HCT116 (cell line): ENCODE measurements at regions not wholly inside any gene's neighbourhood (a gene's known extent, or its start where the extent isn't known, plus 50 kb on each side); places are given as distances from the start of the nearest gene placed in this dataset.

ENCODE experiments used
- ATAC-seq: fragments of 200-7000 bp; cut with Tn5 transposase; 2 replicates; pipeline ENCODE4 v1.9.1; 2020; ENCODE audit warnings: mild to moderate bottlenecking, moderate library complexity
- BruUV-seq: library from RNA; stranded (reverse); fragments of 400-500 nt; replicated peaks from 2 replicates; lab custom pipeline; 2021; lab: Mats Ljungman, UMichigan
- CTCF ChIA-PET: fragments of 300-600 bp; sonication (Branson Sonifier 250); formaldehyde crosslinking; loops from one replicate; lab custom pipeline; 2021; ENCODE audit warnings: antibody characterized with exemption; lab: Charles Lee
- POLR2A ChIA-PET: fragments of 300-600, 350-600 bp; sonication (Branson Sonifier 250); formaldehyde crosslinking; loops from one replicate; lab custom pipeline; 2021; ENCODE audit warnings: antibody characterized with exemption; lab: Charles Lee
- RAD21 ChIA-PET, 2 experiments: fragments of 300-600 bp; sonication (Branson Sonifier 250); formaldehyde crosslinking; loops; one replicate each; lab custom pipeline; 2023; ENCODE audit warnings: low total read pairs in 2 of 2; ENCODE audit not compliant: uncharacterized antibody in 2 of 2, unreplicated experiment in 2 of 2, low non-redundant PET in 1 of 2; lab: Charles Lee
- DNase-seq: peaks from one replicate; pipeline ENCODE4 v3.0.0-alpha.2; 2010; ENCODE audit warnings: low read depth, low spot score
- H2AFZ ChIP-seq: fragments of 200-600 bp; shearing (Covaris generic), sonication (generic); 2 replicates; pipeline ENCODE4 v1.6.1; 2017; ENCODE audit warnings: low read depth, mixed run types, mixed read lengths, antibody characterized with exemption, low read length; ENCODE audit not compliant: poor library complexity, severe bottlenecking
- H3K27ac ChIP-seq: 2 replicates; pipeline ENCODE4 v1.5.1; 2012; ENCODE audit warnings: low read depth, low read length
- H3K27me3 ChIP-seq: fragments of 200-600 bp; sonication (generic); 2 replicates; pipeline ENCODE4 v1.6.1; 2016; ENCODE audit warnings: mixed run types, low read length, mixed read lengths; ENCODE audit not compliant: insufficient read depth
- H3K36me3 ChIP-seq, 2 experiments: fragments of 200-500 bp in 1 of 2; fragments of 200-600 bp in 1 of 2; sonication (Bioruptor generic) in 1 of 2; sonication (generic) in 1 of 2; 2 replicates each; pipeline versions ENCODE4 v1.5.1 to v1.6.1; 2014 to 2016; ENCODE audit warnings: low read length in 2 of 2, inconsistent platforms in 1 of 2, mixed read lengths in 1 of 2, mixed run types in 1 of 2; ENCODE audit not compliant: insufficient read depth in 2 of 2, control insufficient read depth in 1 of 2
- H3K4me1 ChIP-seq, 2 experiments: fragments of 200-600 bp in 1 of 2; sonication (generic) in 1 of 2; 2 replicates each; pipeline versions ENCODE4 v1.5.1 to v1.6.1; 2012 to 2017; ENCODE audit warnings: low read length in 2 of 2, inconsistent platforms in 1 of 2, mild to moderate bottlenecking in 1 of 2, mixed read lengths in 1 of 2, mixed run types in 1 of 2, moderate library complexity in 1 of 2; ENCODE audit not compliant: insufficient read depth in 2 of 2, control insufficient read depth in 1 of 2
- H3K4me2 ChIP-seq: fragments of 200-600 bp; sonication (generic); 2 replicates; pipeline ENCODE4 v1.6.1; 2017; ENCODE audit warnings: mixed run types, low read length, mixed read lengths
- H3K4me3 ChIP-seq, 2 experiments: fragments of 200-600 bp in 1 of 2; sonication (generic) in 1 of 2; replicated peaks in 1 of 2; 2 replicates each; pipeline ENCODE4 v1.5.1; 2011 to 2016; ENCODE audit warnings: low read length in 2 of 2, control low read depth in 1 of 2, low read depth in 1 of 2, mild to moderate bottlenecking in 1 of 2, mixed read lengths in 1 of 2, mixed run types in 1 of 2
- H3K79me2 ChIP-seq: fragments of 200-600 bp; sonication (generic); 2 replicates; pipeline ENCODE4 v1.6.1; 2017; ENCODE audit warnings: mild to moderate bottlenecking, mixed run types, low read length, moderate library complexity, mixed read lengths; ENCODE audit not compliant: insufficient read depth
- H3K9ac ChIP-seq: fragments of 200-600 bp; sonication (generic); 2 replicates; pipeline ENCODE4 v1.6.1; 2016; ENCODE audit warnings: low read length, mixed read lengths
- H3K9me2 ChIP-seq: fragments of 200-600 bp; sonication (generic), shearing (Covaris generic); 2 replicates; pipeline ENCODE4 v1.6.1; 2017; ENCODE audit warnings: mixed run types, mild to moderate bottlenecking, moderate library complexity; ENCODE audit not compliant: insufficient read depth
- H3K9me3 ChIP-seq, 2 experiments: fragments of 200-500 bp in 1 of 2; fragments of 200-600 bp in 1 of 2; sonication (Bioruptor generic) in 1 of 2; sonication (generic) in 1 of 2; 2 replicates each; pipeline ENCODE4 v1.6.1; 2014 to 2017; ENCODE audit warnings: low read length in 2 of 2, mixed read lengths in 2 of 2, inconsistent platforms in 1 of 2, low read depth in 1 of 2, mild to moderate bottlenecking in 1 of 2, mixed run types in 1 of 2, moderate library complexity in 1 of 2; ENCODE audit not compliant: control insufficient read depth in 1 of 2, insufficient read depth in 1 of 2
- H4K20me1 ChIP-seq: fragments of 200-600 bp; sonication (generic), shearing (Covaris generic); 2 replicates; pipeline ENCODE4 v1.6.1; 2017; ENCODE audit warnings: mixed run types, mild to moderate bottlenecking, moderate library complexity; ENCODE audit not compliant: insufficient read depth
- CBX3 ChIP-seq: IDR thresholded peaks from 2 replicates; pipeline ENCODE4 v1.6.1; 2012; ENCODE audit warnings: low read depth
- CEBPB ChIP-seq: IDR thresholded peaks from 2 replicates; pipeline ENCODE4 v1.6.1; 2012; ENCODE audit warnings: low read depth
- EGR1 ChIP-seq: IDR thresholded peaks from 2 replicates; pipeline ENCODE4 v1.6.1; 2012; ENCODE audit warnings: low read depth
- ELF1 ChIP-seq: IDR thresholded peaks from 2 replicates; pipeline ENCODE4 v1.6.1; 2012; ENCODE audit warnings: low read depth, borderline replicate concordance
- EZH2 ChIP-seq: fragments of 200-600 bp; sonication (generic); IDR thresholded peaks from 2 replicates; pipeline ENCODE4 v1.6.1; 2017; ENCODE audit warnings: antibody characterized with exemption, mixed run types
- EZH2phosphoT487 ChIP-seq: fragments of 200-600 bp; IDR thresholded peaks from 2 replicates; pipeline ENCODE4 v1.6.1; 2018; ENCODE audit warnings: antibody characterized with exemption, borderline replicate concordance
- FOSL1 ChIP-seq: IDR thresholded peaks from 2 replicates; pipeline ENCODE4 v1.6.1; 2012; ENCODE audit warnings: low read depth
- JUND ChIP-seq: IDR thresholded peaks from 2 replicates; pipeline ENCODE4 v1.6.1; 2012
- MAX ChIP-seq: IDR thresholded peaks from 2 replicates; pipeline ENCODE4 v1.6.1; 2012
- POLR2A ChIP-seq: IDR thresholded peaks from 2 replicates; pipeline ENCODE4 v1.7.0; 2011; ENCODE audit warnings: borderline replicate concordance; ENCODE audit not compliant: insufficient read depth, insufficient read length; ENCODE audit errors: extremely low read depth
- RAD21 ChIP-seq: IDR thresholded peaks from 2 replicates; pipeline ENCODE4 v1.6.1; 2012; ENCODE audit warnings: low read depth, mild to moderate bottlenecking
- REST ChIP-seq: IDR thresholded peaks from 2 replicates; pipeline ENCODE4 v1.6.1; 2012; ENCODE audit warnings: low read depth
- SIN3A ChIP-seq: IDR thresholded peaks from 2 replicates; pipeline ENCODE4 v1.6.1; 2012; ENCODE audit warnings: low read depth
- SRF ChIP-seq: IDR thresholded peaks from 2 replicates; pipeline ENCODE4 v1.6.1; 2012; ENCODE audit warnings: low read depth
- TCF7L2 ChIP-seq: IDR thresholded peaks from 2 replicates; pipeline ENCODE4 v1.7.0; 2011; ENCODE audit warnings: borderline replicate concordance, inconsistent platforms; ENCODE audit not compliant: insufficient read depth, insufficient read length; ENCODE audit errors: extremely low read depth
- ZBTB33 ChIP-seq: IDR thresholded peaks from 2 replicates; pipeline ENCODE4 v1.6.1; 2011; ENCODE audit warnings: mild to moderate bottlenecking, low read length, moderate library complexity; ENCODE audit not compliant: insufficient replicate concordance; ENCODE audit errors: extremely low read depth
- ZNF274 ChIP-seq: fragments of 200-500 bp; sonication (Bioruptor generic); IDR thresholded peaks from 2 replicates; pipeline ENCODE4 v1.6.1; 2014; ENCODE audit warnings: mild to moderate bottlenecking, low read depth, low read length, inconsistent platforms
- intact Hi-C: fragments of 100-400 bp; cut with micrococcal nuclease; formaldehyde crosslinking; loops from 2 replicates; pipeline ENCODE4 v1.10.0; 2022

GRCh38 chr3:25053360-25053759 is 374.7 kb upstream of the RARB start:
- ATAC-seq = no peak

GRCh38 chr3:25056036-25056755 is 371.9 kb upstream of the RARB start:
- ATAC-seq = no peak
- H3K4me3 ChIP-seq = no peak overlapping the region
- no TSS peak for BruUV-seq
- POLR2A ChIA-PET = no interaction called here
- no peaks in the 10 kb centered on the region for H3K4me1 ChIP-seq
- no peak overlapping the region for H3K9ac ChIP-seq
- CTCF ChIA-PET = no interaction called here
- no peak overlapping the region for H2AFZ ChIP-seq
- RAD21 ChIA-PET = no interaction called here
- no peaks in the 10 kb centered on the region; the same call in 1 of the 2 replicates for H4K20me1 ChIP-seq
- TF ChIP-seq TCF7L2 (no peak), EGR1 (no peak), ZNF274 (no peak), SRF (no peak), ELF1 (no peak), FOSL1 (no peak), JUND (no peak), CEBPB (no peak), RAD21 (no peak), SIN3A (no peak), REST (no peak), EZH2 (no peak), ZBTB33 (no peak), POLR2A (no peak), MAX (no peak), CBX3 (no peak)
- DNase-seq = no peak
- H3K79me2 ChIP-seq = no peaks in the 10 kb centered on the region
- intact Hi-C loops = no loop called here
- no peaks in the 10 kb centered on the region for H3K9me3 ChIP-seq
- no peak overlapping the region for H3K4me2 ChIP-seq
- H3K27ac ChIP-seq = no peak overlapping the region
- no peaks in the 10 kb centered on the region for H3K27me3 ChIP-seq
- H3K9me2 ChIP-seq = no peaks in the 10 kb centered on the region
- no peaks in the 10 kb centered on the region for H3K36me3 ChIP-seq

More at GRCh38 chr3:25053360-25053759, 374.7 kb upstream of the RARB start:
- Histone ChIP-seq H4K20me1 (no peaks in the 10 kb centered on the region; the same call in 1 of the 2 replicates), H3K79me2 (no peaks in the 10 kb centered on the region), H3K9me3 (no peaks in the 10 kb centered on the region), H3K4me2 (no peak overlapping the region), H2AFZ (no peak overlapping the region), H3K9ac (no peak overlapping the region), H3K27ac (no peak overlapping the region), H3K4me3 (no peak overlapping the region), H3K36me3 (no peaks in the 10 kb centered on the region), H3K9me2 (no peaks in the 10 kb centered on the region), H3K27me3 (no peaks in the 10 kb centered on the region), H3K4me1 (no peaks in the 10 kb centered on the region)
- BruUV-seq = no TSS peak
- POLR2A ChIA-PET = no interaction called here
- intact Hi-C loops = no loop called here
- RAD21 ChIA-PET = no interaction called here
- DNase-seq = no peak
- CTCF ChIA-PET = no interaction called here
- TF ChIP-seq EZH2phosphoT487 (no peak), SIN3A (no peak)
- TF ChIP-seq, all 23 proteins: peak for 0
